ENCODE measurements at regions not wholly inside any gene's neighbourhood (a gene's known extent, or its start where the extent isn't known, plus 50 kb on each side); places are given as distances from the start of the nearest gene placed in this dataset.
A peak's percentile ranks its signal among the peaks of the same experiment; 100 is the strongest.
"Not testable (repeated sequence)": the region's sequence is repeated elsewhere in the genome, so short reads cannot be mapped to it uniquely, and the experiment has no call there.

DNA sequence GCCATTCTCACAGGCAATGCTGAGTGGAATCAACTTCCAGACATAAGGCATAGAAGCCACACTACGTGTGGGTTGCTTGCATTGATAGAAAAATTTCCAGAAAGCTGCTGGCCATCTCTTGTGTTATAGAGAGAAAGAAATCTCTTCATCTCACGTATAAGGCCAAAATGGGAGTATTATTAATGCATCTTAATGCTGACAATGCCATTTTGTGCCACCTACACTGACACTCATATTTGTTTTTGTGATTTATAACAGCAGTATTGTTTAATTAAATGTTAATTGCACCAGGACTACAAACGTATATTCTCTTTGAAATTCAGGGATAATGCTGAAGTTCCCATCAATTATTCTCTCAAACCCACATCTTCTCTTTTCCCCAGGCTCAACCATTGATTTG lies 56.1 kb upstream of the TMEM132D start:
- DNase-seq = no peak

GRCh38 chr12:129961091-129961490 lies 57.3 kb upstream of the TMEM132D start:
- no peak for DNase-seq

DNA sequence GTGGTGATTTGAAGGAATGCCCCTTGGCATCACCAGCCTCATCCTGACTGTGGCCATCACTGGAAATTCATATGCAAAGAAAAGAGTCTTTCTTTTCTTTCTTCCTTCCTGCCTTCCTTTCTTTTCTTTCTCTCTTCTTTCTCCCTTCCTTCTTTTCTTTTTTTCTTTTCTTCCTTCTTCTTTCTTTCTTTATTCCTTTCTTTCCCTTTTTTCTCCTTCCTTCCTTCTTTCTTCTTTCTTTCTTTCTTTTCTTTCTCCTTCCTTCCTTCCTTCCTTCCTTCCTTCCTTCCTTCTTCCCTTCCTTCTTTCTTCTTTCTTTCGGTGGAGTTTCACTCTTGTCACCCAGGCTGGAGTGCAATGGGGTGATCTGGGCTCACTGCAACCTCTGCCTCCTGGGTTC lies 58.0 kb upstream of the TMEM132D start:
- no peak for DNase-seq

- DNase-seq = no peak
These were observed 60.5 kb upstream of the TMEM132D start for GRCh38 chr12:129964300-129964699.

GRCh38 chr12:129964826-129965457 lies 61.1 kb upstream of the TMEM132D start:
- DNase-seq = no peak

- DNase-seq = no peak
These were observed 62.5 kb upstream of the TMEM132D start for GRCh38 chr12:129966146-129966995.

- DNase-seq = no peak
These were observed 67.9 kb upstream of the TMEM132D start for GRCh38 chr12:129971721-129972120.

- DNase-seq = no peak
These were observed 69.6 kb upstream of the TMEM132D start for GRCh38 chr12:129973236-129973961.

GRCh38 chr12:129984106-129984505 lies 80.3 kb upstream of the TMEM132D start:
- no peak for DNase-seq

DNA sequence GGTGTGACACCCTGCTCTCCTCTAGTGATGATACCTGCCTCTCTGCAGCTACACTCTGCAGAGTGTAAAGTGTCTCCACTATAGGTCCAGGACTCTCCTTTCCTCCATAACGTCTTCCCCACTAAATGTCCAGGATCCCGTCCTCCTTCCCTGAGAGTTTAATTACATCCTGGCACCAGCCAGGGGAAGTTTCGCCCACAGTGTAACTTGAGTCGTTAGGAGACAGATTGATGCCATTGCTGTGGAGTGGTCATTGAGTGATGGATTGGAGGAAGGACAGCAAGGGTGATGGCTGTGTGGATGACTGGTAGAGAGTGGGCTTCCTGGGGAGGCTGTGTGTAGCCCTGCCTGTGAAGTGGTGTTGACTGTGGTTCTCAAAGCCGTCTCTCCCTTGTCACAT lies 84.0 kb upstream of the TMEM132D start:
- no peak for DNase-seq

GRCh38 chr12:129994634-129995033 lies 90.8 kb upstream of the TMEM132D start:
- DNase-seq = no peak

GRCh38 chr12:129997239-129997638 lies 93.4 kb upstream of the TMEM132D start:
- DNase-seq = no peak

DNA sequence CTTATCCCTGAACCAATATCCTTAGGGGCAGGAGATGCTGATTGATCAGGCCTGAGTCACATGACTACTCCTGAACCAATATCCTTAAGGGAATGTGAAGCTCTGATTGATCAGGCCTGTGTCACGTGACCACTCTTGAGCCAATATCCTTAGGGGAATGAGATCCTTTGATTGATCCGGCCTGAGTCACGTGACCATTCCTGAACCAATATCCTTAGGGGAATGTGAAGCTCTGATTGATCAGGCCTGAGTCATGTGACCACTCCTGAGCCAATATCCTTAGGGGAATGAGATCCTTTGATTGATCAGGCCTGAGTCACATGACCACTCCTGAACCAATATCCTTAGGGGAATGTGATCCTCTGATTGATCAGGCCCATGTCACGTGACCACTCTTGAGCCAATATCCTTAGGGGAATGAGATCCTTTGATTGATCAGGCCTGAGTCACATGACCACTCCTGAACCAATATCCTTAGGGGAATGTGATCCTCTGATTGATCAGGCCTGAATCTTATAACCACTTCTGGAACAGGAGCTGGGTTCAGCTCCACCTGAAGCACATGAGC lies 100.6 kb upstream of the TMEM132D start:
- DNase-seq = not testable (repeated sequence)

GRCh38 chr12:130007771-130008170 lies 103.9 kb upstream of the TMEM132D start:
- no peak for DNase-seq

DNA sequence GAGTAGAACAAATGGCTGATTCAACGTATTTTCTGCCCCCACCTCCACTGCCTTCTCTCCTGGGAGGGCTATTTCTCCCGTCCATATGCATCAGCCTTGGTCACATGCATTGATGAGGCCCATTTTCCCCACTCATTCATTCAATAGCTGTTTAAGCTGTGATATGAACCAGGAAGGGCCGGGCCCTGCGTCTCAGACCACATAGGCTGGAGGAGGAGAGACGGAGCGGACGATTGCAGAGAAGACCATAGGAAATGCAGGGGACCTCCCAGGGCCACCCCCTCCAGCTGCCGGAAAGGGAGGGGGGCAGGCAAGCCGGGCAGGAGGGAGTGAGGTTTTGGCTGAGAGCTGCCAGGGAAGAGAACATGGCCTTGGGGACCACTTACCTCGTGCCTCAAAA lies 104.4 kb upstream of the TMEM132D start:
- no peak for DNase-seq

GRCh38 chr12:130009961-130010360 lies 106.1 kb upstream of the TMEM132D start:
- DNase-seq = no peak

DNA sequence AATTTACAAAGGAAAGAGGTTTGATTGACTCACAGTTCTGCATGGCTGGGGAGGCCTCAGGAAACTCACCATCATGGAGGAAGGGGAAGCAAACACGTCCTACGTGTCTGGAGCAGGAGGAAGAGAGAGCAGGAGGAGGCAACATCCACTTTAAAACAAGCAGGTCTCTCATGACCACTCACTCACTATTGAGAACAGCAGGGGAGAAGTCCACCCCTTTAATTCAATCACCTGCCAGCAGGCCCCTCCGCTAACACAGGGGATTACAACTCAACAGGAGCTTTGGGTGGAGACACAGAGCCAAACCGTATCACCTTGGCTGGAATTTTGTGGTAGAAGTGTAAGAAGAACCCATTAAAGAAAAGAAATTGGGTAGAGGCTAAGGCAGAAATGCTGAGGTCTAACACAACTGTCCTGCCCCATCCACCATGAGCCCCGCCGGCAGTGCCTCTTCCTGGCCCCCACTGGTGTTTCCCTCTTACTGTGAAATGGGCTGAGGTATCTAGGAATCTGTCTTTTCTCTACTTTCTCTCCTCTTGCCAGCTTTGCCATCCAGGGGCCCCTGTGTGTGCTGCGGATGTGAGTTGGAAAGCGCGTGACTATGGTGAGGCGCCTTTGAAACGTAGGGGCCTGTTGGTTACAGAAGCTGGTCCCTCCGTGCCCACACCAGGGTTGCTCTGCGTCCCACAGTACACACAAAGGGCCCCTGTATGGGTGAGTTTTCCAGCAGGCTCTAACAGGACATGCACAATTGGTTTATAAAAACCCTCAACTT lies 108.0 kb upstream of the TMEM132D start:
- DNase-seq = no peak

DNA sequence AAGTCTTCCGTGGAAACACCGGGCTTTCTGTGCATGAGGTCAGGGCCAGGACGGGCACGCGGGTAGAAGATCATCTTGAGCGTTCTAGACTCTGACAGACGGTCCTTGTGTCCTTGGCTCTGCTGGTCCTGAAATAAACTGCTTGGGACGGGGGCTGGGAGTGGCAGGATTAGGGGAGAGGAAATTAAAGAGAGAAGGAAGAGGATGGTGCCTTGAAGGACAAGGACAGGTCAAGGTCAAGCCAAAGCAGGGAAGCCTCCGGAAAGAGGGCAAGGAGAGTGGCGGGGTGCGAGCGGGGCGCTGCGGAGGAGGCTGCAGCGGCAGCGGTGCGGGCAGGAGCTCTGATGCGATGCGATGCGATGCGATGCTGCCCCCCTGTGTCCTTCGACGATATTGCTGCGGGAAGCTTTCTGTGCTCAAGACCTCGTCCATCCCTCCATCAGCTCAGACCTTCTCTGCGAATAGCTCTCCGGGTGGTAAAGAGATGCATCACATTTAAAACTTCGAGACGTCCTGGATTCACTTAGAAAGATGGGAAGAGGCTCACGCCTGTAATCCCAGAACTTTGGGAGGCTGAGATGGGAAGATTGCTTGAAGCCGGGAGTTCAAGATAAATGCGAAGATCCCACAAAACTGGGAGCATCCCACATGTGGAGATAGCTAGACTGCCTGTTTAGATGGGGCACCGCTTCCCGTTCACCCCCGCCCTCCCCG lies 110.1 kb upstream of the TMEM132D start:
- peak; percentile 59 for DNase-seq

DNA sequence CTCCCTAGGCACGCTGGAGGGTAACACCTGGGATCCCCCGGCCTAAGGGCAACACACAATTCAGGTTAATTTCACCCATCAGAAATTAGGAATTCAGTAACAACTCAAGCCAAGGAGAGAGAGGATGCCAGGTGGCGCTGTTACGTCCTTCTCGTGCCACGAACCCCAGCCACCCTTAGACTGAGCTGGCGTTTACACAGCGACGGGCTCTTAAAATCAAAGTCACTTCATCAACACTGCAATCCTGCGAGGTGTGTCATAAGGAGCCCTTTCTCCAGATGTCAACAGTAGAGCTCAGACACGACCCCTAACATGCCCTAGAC lies 110.6 kb upstream of the TMEM132D start:
- no peak for DNase-seq

GRCh38 chr12:130016194-130016593 lies 112.4 kb upstream of the TMEM132D start:
- no peak for DNase-seq

DNA sequence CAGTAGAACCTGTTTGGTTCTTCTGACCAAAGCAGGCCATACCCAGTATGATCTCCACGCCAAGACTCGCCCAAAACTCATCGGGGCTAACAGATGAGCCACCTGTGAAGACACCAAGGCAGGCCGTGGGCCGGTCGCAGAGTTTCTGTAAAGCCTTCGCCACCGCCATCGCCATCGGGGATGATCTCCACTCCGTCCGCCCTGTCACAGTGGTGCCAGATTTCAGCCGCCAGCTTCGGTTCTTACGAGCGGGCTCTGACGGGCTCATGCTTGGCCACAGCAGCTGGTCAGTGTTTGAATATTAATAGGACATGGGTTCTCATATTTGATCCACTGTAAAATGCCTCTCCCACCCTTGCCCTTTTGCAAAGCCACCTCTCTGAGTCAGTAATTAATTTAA lies 113.2 kb upstream of the TMEM132D start:
- DNase-seq = no peak
